NCI-H345 (cell line): ENCODE measurements at regions not wholly inside any gene's neighbourhood (a gene's known extent, or its start where the extent isn't known, plus 50 kb on each side); places are given as distances from the start of the nearest gene placed in this dataset.

Experiments used
- DNase-seq: peaks from one replicate; lab custom pipeline; 2025; lab: John Stamatoyannopoulos, UW

DNA sequence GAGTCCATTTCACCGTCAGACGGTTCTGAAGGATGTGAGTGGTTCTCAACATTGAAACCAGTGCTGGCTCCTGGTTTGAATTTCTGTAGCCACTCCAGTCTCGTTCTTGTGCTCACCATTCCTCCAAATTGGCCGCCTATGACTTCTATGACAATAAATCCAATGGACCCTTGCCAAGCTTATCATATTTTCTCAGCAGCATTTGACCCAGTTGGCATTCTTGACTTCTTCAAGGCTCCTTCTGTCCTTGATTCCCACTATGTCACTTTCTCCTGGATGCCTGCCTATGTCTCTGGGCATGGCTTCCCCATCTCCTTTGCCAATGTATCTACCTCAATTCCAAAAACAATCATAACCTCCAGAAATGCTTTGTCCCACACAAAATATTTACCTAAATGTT is 756.0 kb upstream of the NRSN1 start:
- DNase-seq, result no peak

- DNase-seq, result no peak
Measured at GRCh38 chr6:23371132-23371915, 754.7 kb upstream of the NRSN1 start.

- DNase-seq, result no peak
Measured at GRCh38 chr6:23377830-23378229, 748.2 kb upstream of the NRSN1 start.

DNA sequence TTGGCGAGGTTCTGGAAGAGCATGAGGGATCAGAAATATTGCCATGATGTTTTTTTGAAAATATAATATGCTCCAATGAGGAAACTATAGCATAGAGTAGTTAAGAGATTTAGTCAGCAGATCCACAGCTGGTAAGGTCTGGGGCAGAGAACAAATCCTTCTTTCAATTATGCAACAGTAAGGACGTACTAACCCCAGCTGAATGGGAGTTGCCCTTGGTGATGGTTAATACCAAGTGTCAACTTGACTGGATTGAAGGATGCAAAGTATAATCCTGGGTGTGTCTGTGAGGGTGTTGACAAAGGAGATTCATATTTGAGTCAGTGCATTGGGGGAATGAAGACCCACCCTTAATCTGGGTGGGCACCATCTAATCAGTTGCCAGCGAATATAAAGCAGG is 745.5 kb upstream of the NRSN1 start:
- DNase-seq, result no peak

GRCh38 chr6:23388086-23388783 is 737.8 kb upstream of the NRSN1 start:
- peak; percentile 15 for DNase-seq

DNA sequence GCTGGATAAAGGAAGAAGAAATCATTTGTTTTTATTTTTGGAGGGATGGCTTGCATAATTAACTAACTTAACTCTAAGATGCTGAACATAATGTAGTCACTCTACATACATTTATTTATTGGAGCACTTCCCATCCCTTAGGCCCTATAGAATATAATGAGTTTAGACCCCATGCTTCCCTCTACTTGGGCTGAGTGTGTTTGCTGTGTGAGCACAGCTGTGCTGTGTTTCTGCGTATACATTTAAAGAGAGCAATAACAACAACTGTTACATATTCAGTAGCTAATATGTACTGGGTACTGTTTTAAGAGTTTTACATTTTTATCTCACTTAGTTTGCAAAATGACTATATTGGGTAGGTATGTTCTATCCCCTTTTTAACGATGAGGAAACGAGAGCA is 736.6 kb upstream of the NRSN1 start:
- DNase-seq, result no peak

GRCh38 chr6:23390221-23390620 is 735.8 kb upstream of the NRSN1 start:
- no peak for DNase-seq

GRCh38 chr6:23394681-23395080 is 731.3 kb upstream of the NRSN1 start:
- no peak for DNase-seq

DNA sequence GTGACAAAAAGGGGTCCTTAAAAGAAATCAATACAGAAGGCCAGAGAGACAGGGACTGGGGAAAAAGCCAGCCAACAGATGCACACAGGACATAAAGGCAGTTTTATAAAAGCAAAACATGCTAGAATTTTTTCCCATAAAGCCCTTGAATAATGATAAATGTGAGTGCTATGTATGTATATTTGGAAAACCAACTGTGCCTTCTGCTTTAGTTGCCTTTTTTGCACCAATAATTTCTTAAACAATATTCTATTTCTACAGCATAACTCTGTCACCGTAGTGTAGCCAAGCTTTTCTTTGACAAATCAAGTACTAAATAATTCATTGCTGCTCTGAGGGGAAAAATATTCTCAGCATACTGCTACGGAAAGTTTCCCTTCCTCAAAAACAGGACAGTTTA is 730.6 kb upstream of the NRSN1 start:
- DNase-seq, result no peak

GRCh38 chr6:23396949-23397348 is 729.1 kb upstream of the NRSN1 start:
- no peak for DNase-seq

GRCh38 chr6:23403460-23403859 is 722.6 kb upstream of the NRSN1 start:
- DNase-seq, result no peak

GRCh38 chr6:23409531-23409930 is 716.5 kb upstream of the NRSN1 start:
- no peak for DNase-seq

DNA sequence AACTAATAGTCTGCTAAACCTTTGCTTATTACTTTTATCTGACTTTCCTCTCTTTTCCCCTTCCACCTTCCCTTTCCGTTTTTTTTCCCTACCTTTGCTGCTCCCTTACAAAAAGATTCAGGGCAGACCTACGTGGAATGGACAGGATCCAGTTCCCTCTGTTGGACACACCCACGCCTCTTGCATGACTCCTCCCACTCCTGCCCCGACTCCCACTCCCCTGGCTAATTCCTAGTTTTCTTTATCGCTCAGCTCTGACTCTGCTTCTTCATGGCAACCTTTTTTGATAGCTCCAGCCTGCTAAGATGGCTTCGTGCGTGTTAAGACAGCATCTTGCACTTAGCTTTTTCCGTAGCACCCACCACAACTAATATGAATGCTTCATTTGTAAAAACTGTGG is 715.6 kb upstream of the NRSN1 start:
- no peak for DNase-seq

GRCh38 chr6:23412770-23413169 is 713.2 kb upstream of the NRSN1 start:
- no peak for DNase-seq

DNA sequence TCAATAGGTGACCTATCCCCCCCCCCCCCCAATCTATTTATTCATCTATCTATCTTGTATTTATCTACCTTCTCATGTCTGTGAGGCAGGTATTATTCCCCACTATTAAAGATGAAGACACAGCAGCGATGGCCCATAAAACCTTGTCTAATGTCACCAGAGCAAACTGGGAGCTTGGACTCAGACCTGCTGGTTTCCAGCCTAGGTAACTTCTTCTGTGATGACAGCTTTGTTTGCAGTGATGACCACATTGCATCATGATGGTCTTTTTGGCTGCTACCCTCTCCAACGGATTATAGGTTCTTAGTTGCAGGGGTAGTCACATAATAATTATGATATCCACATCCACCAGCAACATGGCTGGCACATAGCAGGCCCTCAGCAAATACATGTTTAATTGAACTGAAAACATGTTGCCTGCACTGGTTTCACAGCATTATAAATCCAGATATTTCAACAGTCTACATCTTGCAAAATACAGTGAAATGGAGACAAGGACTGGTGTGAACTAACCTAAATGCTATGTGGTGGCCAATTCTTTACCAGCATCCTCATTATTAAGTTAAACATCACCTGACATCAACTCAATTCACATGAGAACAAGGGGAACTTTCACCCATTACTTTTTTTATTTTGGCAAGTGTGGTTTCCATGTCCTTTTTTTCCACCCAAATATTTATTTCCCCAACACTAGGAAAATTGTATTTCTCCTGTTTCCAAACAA is 712.5 kb upstream of the NRSN1 start:
- no peak for DNase-seq

GRCh38 chr6:23414051-23414445 is 712.0 kb upstream of the NRSN1 start:
- no peak for DNase-seq

DNA sequence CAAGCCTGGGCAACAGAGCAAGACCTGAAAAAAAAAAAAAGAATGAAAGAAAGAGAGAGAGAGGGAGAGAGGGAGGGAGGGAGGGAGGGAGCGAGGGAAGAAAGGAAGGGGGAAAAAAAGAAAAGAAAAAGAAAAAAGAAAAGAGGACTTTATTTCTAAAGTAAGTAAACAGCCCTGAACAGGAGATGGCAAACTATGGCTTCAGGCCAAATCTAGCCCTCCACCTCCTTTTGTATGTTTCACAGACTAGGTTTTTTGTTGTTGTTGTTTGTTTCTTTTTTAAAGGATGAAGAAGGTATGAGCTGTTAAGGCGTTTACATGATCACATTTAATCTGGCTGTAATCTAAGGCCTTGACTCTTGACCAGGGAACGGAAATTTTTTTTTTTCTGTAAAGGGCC is 711.1 kb upstream of the NRSN1 start:
- no peak for DNase-seq

- DNase-seq, result no peak
Measured at GRCh38 chr6:23415819-23416427, 710.1 kb upstream of the NRSN1 start.

- no peak for DNase-seq
Measured at GRCh38 chr6:23417133-23417532, 708.9 kb upstream of the NRSN1 start.

- no peak for DNase-seq
Measured at GRCh38 chr6:23418095-23418494, 707.9 kb upstream of the NRSN1 start.

- no peak for DNase-seq
Measured at GRCh38 chr6:23419046-23419445, 707.0 kb upstream of the NRSN1 start.

- no peak for DNase-seq
Measured at GRCh38 chr6:23420659-23421350, 705.2 kb upstream of the NRSN1 start.
